HEK293 (cell line): ENCODE measurements at regions not wholly inside any gene's neighbourhood (a gene's known extent, or its start where the extent isn't known, plus 50 kb on each side); places are given as distances from the start of the nearest gene placed in this dataset.

ENCODE experiments used
- GLI2 ChIP-seq: fragments of 450-650 bp; formaldehyde crosslinking; IDR thresholded peaks from 2 replicates; pipeline ENCODE4; 2017; ENCODE audit warnings: missing biosample characterization, missing genetic modification characterization, low read depth, borderline replicate concordance
- IKZF3 ChIP-seq: fragments of 450-650 bp; IDR thresholded peaks from 2 replicates; pipeline ENCODE4 v1.5.0; 2018; ENCODE audit warnings: missing biosample characterization, mild to moderate bottlenecking, missing genetic modification characterization, moderate library complexity
- TCF7L2 ChIP-seq: IDR thresholded peaks from 2 replicates; pipeline ENCODE4 v1.6.1; 2011; ENCODE audit warnings: low read depth, mild to moderate bottlenecking, inconsistent platforms, low read length, moderate library complexity, borderline replicate concordance
- ZNF416 ChIP-seq: fragments of 450-650 bp; formaldehyde crosslinking; IDR thresholded peaks from 2 replicates; pipeline ENCODE4 v1.5.1; 2016; ENCODE audit warnings: missing biosample characterization, missing genetic modification characterization
- TF ChIP-seq, protein P1 (sequence below): fragments of 450-650 bp; formaldehyde crosslinking; IDR thresholded peaks from 2 replicates; pipeline ENCODE4 v1.5.1; 2016; ENCODE audit warnings: missing biosample characterization, missing genetic modification characterization
- TF ChIP-seq, protein P2 (sequence below): fragments of 450-650 bp; formaldehyde crosslinking; IDR thresholded peaks from 2 replicates; pipeline ENCODE4 v1.5.1; 2016; ENCODE audit warnings: missing biosample characterization, missing genetic modification characterization
- TF ChIP-seq, protein P3 (sequence below): fragments of 450-650 bp; formaldehyde crosslinking; IDR thresholded peaks from 2 replicates; pipeline ENCODE4 v1.5.1; 2017; ENCODE audit warnings: missing biosample characterization, missing genetic modification characterization

DNA sequence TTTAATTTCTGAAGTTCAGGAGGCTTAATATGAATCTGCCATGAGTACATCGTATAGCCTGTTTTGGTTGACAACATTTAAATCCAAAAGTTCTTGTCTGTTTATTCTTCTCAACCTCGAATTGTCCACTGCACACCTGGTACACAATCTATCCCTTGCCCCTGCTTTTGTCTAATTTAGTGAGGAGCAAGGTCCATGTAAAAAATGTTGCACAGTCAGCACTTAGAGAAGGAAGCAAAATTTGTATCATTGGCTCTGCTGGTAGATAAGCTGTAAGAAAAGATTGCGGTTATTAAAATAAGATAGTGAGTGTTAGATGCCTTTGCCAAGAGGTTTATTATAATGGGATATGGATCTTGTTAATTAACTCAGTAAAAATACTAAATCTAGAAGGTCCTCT lies 761.5 kb downstream of the RAPGEF2 start:
- TF ChIP-seq, protein P1, sequence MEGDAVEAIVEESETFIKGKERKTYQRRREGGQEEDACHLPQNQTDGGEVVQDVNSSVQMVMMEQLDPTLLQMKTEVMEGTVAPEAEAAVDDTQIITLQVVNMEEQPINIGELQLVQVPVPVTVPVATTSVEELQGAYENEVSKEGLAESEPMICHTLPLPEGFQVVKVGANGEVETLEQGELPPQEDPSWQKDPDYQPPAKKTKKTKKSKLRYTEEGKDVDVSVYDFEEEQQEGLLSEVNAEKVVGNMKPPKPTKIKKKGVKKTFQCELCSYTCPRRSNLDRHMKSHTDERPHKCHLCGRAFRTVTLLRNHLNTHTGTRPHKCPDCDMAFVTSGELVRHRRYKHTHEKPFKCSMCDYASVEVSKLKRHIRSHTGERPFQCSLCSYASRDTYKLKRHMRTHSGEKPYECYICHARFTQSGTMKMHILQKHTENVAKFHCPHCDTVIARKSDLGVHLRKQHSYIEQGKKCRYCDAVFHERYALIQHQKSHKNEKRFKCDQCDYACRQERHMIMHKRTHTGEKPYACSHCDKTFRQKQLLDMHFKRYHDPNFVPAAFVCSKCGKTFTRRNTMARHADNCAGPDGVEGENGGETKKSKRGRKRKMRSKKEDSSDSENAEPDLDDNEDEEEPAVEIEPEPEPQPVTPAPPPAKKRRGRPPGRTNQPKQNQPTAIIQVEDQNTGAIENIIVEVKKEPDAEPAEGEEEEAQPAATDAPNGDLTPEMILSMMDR, result no peak
- TF ChIP-seq GLI2 (tag by site-specific recombination), result no peak
- no peak for TF ChIP-seq TCF7L2
- no peak for TF ChIP-seq IKZF3 (tag by site-specific recombination)
- TF ChIP-seq, protein P2, sequence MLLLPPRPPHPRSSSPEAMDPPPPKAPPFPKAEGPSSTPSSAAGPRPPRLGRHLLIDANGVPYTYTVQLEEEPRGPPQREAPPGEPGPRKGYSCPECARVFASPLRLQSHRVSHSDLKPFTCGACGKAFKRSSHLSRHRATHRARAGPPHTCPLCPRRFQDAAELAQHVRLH (tag by site-specific recombination), result no peak
- no peak for TF ChIP-seq ZNF416 (tag by site-specific recombination)
- TF ChIP-seq, protein P3, sequence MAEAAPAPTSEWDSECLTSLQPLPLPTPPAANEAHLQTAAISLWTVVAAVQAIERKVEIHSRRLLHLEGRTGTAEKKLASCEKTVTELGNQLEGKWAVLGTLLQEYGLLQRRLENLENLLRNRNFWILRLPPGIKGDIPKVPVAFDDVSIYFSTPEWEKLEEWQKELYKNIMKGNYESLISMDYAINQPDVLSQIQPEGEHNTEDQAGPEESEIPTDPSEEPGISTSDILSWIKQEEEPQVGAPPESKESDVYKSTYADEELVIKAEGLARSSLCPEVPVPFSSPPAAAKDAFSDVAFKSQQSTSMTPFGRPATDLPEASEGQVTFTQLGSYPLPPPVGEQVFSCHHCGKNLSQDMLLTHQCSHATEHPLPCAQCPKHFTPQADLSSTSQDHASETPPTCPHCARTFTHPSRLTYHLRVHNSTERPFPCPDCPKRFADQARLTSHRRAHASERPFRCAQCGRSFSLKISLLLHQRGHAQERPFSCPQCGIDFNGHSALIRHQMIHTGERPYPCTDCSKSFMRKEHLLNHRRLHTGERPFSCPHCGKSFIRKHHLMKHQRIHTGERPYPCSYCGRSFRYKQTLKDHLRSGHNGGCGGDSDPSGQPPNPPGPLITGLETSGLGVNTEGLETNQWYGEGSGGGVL, result no peak
